GM19468 (cell line): ENCODE measurements at regions not wholly inside any gene's neighbourhood (a gene's known extent, or its start where the extent isn't known, plus 50 kb on each side); places are given as distances from the start of the nearest gene placed in this dataset.

Experiments
- ATAC-seq: cut with Tn5 transposase; IDR thresholded peaks from one replicate; pipeline ENCODE4 v1.9.1; 2021; ENCODE audit warnings: mild to moderate bottlenecking, moderate library complexity, moderate number of reproducible peaks; ENCODE audit not compliant: unreplicated experiment; ENCODE audit errors: extremely low read depth

GRCh38 chr13:84570831-84571230 is 688.6 kb upstream of the SLITRK1 start:
- no peak for ATAC-seq

- no peak for ATAC-seq
These were observed 687.1 kb upstream of the SLITRK1 start for GRCh38 chr13:84569366-84569765.

- no peak for ATAC-seq
These were observed 685.6 kb upstream of the SLITRK1 start for GRCh38 chr13:84567848-84568247.

- no peak for ATAC-seq
These were observed 684.5 kb upstream of the SLITRK1 start for GRCh38 chr13:84566780-84567179.

- ATAC-seq, result no peak
These were observed 681.3 kb upstream of the SLITRK1 start for GRCh38 chr13:84563611-84564010.

- ATAC-seq, result no peak
These were observed 671.0 kb upstream of the SLITRK1 start for GRCh38 chr13:84553227-84553626.

- no peak for ATAC-seq
These were observed 661.7 kb upstream of the SLITRK1 start for GRCh38 chr13:84543962-84544361.

- no peak for ATAC-seq
These were observed 660.1 kb upstream of the SLITRK1 start for GRCh38 chr13:84542348-84542747.

GRCh38 chr13:84536906-84537305 is 654.6 kb upstream of the SLITRK1 start:
- ATAC-seq, result no peak

GRCh38 chr13:84528408-84529070 is 646.3 kb upstream of the SLITRK1 start:
- no peak for ATAC-seq

- ATAC-seq, result no peak
These were observed 643.6 kb upstream of the SLITRK1 start for GRCh38 chr13:84525865-84526264.

GRCh38 chr13:84524586-84524985 is 642.3 kb upstream of the SLITRK1 start:
- ATAC-seq, result no peak

- no peak for ATAC-seq
These were observed 617.7 kb upstream of the SLITRK1 start for GRCh38 chr13:84500016-84500415.

GRCh38 chr13:84497613-84498012 is 615.3 kb upstream of the SLITRK1 start:
- ATAC-seq, result no peak

GRCh38 chr13:84491952-84492351 is 609.7 kb upstream of the SLITRK1 start:
- no peak for ATAC-seq

- ATAC-seq, result no peak
These were observed 605.5 kb upstream of the SLITRK1 start for GRCh38 chr13:84487752-84488151.

GRCh38 chr13:84481958-84482357 is 599.7 kb upstream of the SLITRK1 start:
- ATAC-seq, result no peak

- ATAC-seq, result no peak
These were observed 597.4 kb upstream of the SLITRK1 start for GRCh38 chr13:84479656-84480055.

- no peak for ATAC-seq
These were observed 588.3 kb upstream of the SLITRK1 start for GRCh38 chr13:84470528-84470927.

- no peak for ATAC-seq
These were observed 584.2 kb upstream of the SLITRK1 start for GRCh38 chr13:84466461-84466860.

GRCh38 chr13:84460989-84461388 is 578.7 kb upstream of the SLITRK1 start:
- ATAC-seq, result no peak

GRCh38 chr13:84455143-84455905 is 573.0 kb upstream of the SLITRK1 start:
- no peak for ATAC-seq
